ENCODE measurements at regions not wholly inside any gene's neighbourhood (a gene's known extent, or its start where the extent isn't known, plus 50 kb on each side); places are given as distances from the start of the nearest gene placed in this dataset.

- Mint-ChIP-seq H3K36me3 (ENCODE audit: low read depth) (no peaks in the 10 kb centered on the region), H3K27me3 (ENCODE audit: low read depth) (peaks cover 4% of the 10 kb centered on the region), H3K4me3 (no peak overlapping the region), H3K9me3 (no peaks in the 10 kb centered on the region), H3K27ac (no peak overlapping the region), H3K4me1 (no peaks in the 10 kb centered on the region)
- TF ChIP-seq CTCF (IDR thresholded peaks at IDR 0.05; ENCODE audit: unreplicated experiment in 3 of 3) = no peak
These were observed 494.6 kb upstream of the TENM3 start for GRCh38 chr4:181748581-181748980.

GRCh38 chr4:181752516-181752915, 490.7 kb upstream of the TENM3 start:
- Mint-ChIP-seq H3K9me3 (no peaks in the 10 kb centered on the region), H3K36me3 (ENCODE audit: low read depth) (no peaks in the 10 kb centered on the region), H3K4me1 (peaks cover 5% of the 10 kb centered on the region), H3K4me3 (no peak overlapping the region), H3K27ac (no peak overlapping the region), H3K27me3 (ENCODE audit: low read depth) (peaks cover 4% of the 10 kb centered on the region)
- no peak for TF ChIP-seq CTCF (IDR thresholded peaks at IDR 0.05; ENCODE audit: unreplicated experiment in 3 of 3)

- Mint-ChIP-seq H3K4me3 (no peak overlapping the region), H3K27me3 (ENCODE audit: low read depth) (peaks cover 9% of the 10 kb centered on the region), H3K9me3 (no peaks in the 10 kb centered on the region), H3K27ac (no peak overlapping the region), H3K36me3 (ENCODE audit: low read depth) (no peaks in the 10 kb centered on the region), H3K4me1 (peaks cover 5% of the 10 kb centered on the region)
- no peak for TF ChIP-seq CTCF (IDR thresholded peaks at IDR 0.05; ENCODE audit: unreplicated experiment in 3 of 3)
These were observed 490.0 kb upstream of the TENM3 start for GRCh38 chr4:181753207-181753606.

GRCh38 chr4:181755846-181756245, 487.4 kb upstream of the TENM3 start:
- H3K27me3 Mint-ChIP-seq (ENCODE audit: low read depth) = peaks cover 5% of the 10 kb centered on the region
- no peak overlapping the region for H3K4me3 Mint-ChIP-seq
- H3K36me3 Mint-ChIP-seq (ENCODE audit: low read depth) = no peaks in the 10 kb centered on the region
- H3K27ac Mint-ChIP-seq = no peak overlapping the region
- TF ChIP-seq CTCF (IDR thresholded peaks at IDR 0.05; ENCODE audit: unreplicated experiment in 3 of 3) = no peak
- peaks cover 10% of the 10 kb centered on the region for H3K9me3 Mint-ChIP-seq
- peaks cover 5% of the 10 kb centered on the region for H3K4me1 Mint-ChIP-seq

GRCh38 chr4:181756451-181757095, 486.6 kb upstream of the TENM3 start:
- Mint-ChIP-seq H3K4me3 (no peak overlapping the region), H3K9me3 (peaks cover 10% of the 10 kb centered on the region), H3K4me1 (peaks cover 5% of the 10 kb centered on the region), H3K36me3 (ENCODE audit: low read depth) (no peaks in the 10 kb centered on the region), H3K27me3 (ENCODE audit: low read depth) (peaks cover 5% of the 10 kb centered on the region), H3K27ac (no peak overlapping the region)
- no peak for TF ChIP-seq CTCF (IDR thresholded peaks at IDR 0.05; ENCODE audit: unreplicated experiment in 3 of 3)

- Mint-ChIP-seq H3K27me3 (ENCODE audit: low read depth) (peaks cover 5% of the 10 kb centered on the region), H3K4me3 (no peak overlapping the region), H3K36me3 (ENCODE audit: low read depth) (no peaks in the 10 kb centered on the region), H3K9me3 (peaks cover 10% of the 10 kb centered on the region), H3K27ac (no peak overlapping the region), H3K4me1 (peaks cover 5% of the 10 kb centered on the region)
- TF ChIP-seq CTCF (IDR thresholded peaks at IDR 0.05; ENCODE audit: unreplicated experiment in 3 of 3) = no peak
These were observed 486.1 kb upstream of the TENM3 start for GRCh38 chr4:181757098-181757497.
